ENCODE measurements at regions not wholly inside any gene's neighbourhood (a gene's known extent, or its start where the extent isn't known, plus 50 kb on each side); places are given as distances from the start of the nearest gene placed in this dataset.

GRCh38 chr5:3177338-3177737, 418.3 kb upstream of the IRX1 start:
- TF ChIP-seq EP300 (IDR thresholded peaks at IDR 0.05) (no peak), CTCF (IDR thresholded peaks at IDR 0.05) (no peak)

All from sigmoid colon (tissue), 4 donors.